C4-2B (cell line): ENCODE measurements at regions not wholly inside any gene's neighbourhood (a gene's known extent, or its start where the extent isn't known, plus 50 kb on each side); places are given as distances from the start of the nearest gene placed in this dataset.

Source experiments
- CTCF ChIP-seq: fragments of 450-650 bp; conservative IDR thresholded peaks from 2 replicates; pipeline ENCODE4 v1.5.1; 2017; ENCODE audit warnings: mild to moderate bottlenecking
- ZFX ChIP-seq: fragments of 450-650 bp; IDR thresholded peaks from 2 replicates; pipeline ENCODE4 v1.6.1; 2017

GRCh38 chr4:10167201-10167600, 50.6 kb upstream of the WDR1 start:
- TF ChIP-seq CTCF (no peak), ZFX (no peak)
